Fibroblast of peridontal ligament (primary cell): ENCODE measurements at regions not wholly inside any gene's neighbourhood (a gene's known extent, or its start where the extent isn't known, plus 50 kb on each side); places are given as distances from the start of the nearest gene placed in this dataset.

Experiments
- DNase-seq: peaks from one replicate; pipeline ENCODE4 v3.0.0-alpha.2; 2010; ENCODE audit errors: extremely low read depth

DNA sequence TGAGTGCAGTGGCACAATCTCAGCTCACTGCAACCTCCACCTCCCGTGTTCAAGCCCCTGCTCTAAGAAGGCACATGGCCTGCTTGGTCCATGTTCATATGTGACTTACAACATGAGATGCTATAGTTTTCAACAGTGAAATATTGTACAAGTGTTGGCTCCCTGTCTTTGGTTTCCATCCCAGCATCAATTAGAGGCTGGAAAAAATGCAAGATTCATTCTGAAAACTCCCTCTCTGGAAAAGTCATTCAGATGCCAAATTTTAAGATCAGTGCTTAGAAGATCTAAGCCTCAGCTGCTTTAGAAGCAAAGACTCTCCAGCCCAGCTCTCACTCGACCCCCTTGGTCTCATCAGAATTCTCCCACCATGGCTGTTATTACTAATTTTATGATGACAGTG is 398.9 kb downstream of the KIF16B start:
- DNase-seq: no peak

DNA sequence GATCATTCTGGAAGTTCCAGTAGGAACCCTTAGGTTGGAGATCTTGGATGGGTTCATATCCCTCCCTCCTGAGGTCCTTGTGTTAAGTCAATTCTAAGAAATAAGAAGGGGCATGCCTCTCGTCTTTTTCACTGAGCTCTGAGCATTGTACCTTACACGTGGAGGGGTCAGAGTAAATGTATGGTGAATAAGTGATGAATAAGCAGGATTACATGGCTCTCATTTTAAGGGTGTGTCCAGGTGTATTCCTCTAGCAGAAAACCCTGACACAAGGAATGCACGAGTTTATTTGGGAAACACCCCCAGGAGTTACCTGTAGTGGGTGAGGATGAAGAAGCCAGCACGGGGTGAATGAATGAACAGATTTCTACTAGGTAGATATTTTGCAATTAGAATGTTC is 400.2 kb downstream of the KIF16B start:
- DNase-seq: no peak

DNA sequence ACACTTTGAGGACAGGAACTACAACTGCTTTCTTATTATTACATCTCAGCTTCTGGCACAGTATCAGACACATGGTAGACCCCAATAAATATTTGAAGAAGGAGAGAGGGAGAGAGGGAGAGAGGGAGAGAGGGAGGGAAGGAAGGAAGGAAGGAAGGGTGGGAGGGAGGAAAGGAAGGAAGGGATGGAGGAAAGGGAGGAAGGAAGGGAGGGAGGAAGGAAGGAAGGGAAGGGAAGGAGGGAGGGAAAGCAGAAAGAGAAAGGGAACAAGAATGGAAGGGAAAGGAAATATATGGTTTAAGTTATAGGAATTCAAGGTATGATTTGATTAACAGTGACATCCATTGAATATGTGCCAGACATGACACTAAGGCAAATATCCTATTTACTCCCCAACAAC is 402.1 kb downstream of the KIF16B start:
- no peak for DNase-seq

DNA sequence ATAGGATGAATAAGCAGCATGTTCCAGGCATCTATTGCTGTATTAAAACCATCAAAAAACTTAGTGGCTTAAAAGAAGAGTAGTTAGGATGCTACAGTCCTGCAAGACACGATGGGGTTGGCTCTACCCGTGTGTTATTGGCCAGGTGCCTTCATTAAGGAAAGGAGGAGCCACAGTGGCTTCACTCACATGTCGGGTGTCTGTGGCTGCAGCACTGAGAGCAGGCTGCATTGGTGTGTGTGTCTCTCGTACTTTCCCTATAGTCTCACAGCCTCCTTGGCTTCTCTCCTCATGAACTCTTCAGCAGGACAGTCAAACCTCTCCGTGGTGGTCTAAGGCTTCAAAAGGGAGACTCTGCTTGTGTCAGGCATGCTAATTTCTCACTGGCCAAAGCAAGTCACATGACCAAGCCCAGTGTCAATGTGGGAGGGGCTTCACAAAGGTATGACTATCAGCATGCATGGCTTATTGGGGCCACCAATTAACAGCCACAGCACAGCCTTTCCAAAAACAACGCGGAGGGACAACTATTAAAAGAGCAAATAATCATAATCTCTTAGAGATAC is 402.8 kb downstream of the KIF16B start:
- no peak for DNase-seq

DNA sequence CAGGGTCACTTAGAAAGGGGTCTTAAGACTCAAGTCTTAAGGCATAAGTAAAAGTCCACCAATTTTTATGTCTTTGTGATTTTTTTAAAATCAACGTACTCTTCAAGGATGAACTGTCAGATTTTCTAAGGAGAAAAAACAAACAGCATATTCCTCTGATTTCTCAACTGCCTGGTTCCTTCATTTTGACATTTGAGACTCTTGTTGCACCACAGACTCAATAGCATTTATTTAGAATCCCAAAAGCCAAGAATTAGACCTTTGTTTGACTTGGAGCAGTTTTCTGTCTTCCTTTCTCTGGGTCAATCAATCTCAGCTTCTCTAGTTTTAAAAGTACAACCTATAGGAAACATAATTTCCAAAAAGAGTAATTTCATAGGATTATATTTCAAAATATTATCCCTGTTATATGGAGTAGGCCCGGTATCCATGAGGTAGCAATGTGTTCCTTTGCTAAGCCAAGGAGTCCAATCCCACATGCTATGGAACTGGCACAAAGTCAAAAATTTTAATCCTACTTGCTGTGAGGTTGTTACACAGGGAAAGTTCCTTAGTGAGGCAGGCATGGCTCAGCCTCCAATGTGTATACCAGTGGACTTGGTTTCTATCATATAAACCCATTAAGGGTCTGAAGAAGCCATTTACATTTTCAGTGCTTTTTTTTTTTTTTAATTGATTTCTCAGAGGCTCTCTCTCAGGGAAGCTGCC is 405.7 kb downstream of the KIF16B start:
- DNase-seq: peak; percentile 0

DNA sequence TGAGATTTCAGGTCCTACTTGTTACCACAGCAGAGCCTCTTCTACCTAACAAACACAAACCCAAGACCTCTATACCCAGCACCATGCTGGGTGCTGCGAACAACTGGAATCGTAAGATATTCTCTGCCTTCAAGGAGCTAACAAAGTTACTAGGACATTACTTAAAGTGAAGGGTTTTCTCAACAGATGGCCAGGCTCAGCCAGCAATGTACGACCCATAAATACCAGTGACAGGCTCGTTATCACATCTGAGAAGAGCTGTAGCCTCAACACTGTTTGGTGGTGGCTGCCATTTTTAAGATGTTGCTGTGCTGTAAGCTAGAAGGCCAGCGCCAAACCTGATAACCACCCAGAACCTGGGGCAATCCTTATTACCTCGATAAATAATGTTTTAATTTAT is 406.5 kb downstream of the KIF16B start:
- no peak for DNase-seq

DNA sequence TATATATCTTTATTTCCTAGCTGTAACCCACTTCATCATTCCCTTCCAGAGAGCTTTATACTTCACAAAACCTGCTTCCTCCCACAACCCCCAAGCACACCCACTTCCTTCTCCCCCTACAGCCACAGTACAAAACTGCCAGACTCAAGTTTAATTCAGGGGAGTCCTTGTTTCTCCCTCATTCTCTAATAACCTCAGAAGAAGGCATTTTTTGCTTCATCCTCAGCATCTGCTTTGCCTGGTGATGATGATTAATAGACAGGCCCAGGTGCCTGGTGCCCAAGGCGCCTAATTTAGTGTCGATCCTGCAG is 414.3 kb downstream of the KIF16B start:
- no peak for DNase-seq

DNA sequence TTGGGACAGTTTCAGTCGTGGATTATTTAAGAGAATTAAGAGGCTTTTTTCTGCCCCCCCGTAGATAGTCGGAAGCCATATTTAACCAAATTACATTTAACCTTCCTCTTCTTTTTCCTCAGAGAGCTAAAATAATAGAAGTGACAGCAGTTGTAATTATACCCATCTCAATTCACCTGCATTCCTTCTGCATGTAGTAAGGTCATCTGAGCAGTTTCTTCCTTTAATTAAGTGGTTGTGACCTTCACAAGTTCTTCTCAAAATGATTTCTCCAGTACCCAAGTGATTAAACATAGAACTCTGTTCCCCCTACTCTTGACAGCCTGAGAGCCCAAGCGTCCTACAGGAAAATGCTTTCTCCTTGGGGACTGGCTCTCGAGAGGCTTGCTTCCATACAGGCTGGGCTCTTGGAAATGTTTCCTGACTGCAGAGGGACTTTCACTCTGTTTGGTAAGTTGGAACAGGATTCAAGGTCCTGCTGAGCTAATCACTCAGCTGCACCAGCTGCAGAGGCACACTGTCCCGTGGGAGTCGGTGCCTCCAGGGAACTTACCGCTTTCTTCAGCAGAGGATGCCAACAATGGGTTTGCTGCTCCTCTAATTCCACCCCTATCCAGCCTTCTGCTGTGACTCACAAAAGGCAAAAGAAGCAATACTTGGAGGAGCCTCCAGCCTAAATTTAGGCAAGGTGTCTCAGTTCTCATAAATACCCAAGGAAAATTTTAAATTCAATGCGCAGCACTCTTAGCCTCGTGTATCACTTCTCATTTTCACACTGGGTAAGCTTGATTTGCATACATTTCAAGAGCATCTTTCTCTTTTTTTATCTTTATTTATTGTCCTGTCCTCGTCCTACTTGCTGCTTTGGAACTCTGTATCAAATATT is 414.9 kb downstream of the KIF16B start:
- DNase-seq: no peak

DNA sequence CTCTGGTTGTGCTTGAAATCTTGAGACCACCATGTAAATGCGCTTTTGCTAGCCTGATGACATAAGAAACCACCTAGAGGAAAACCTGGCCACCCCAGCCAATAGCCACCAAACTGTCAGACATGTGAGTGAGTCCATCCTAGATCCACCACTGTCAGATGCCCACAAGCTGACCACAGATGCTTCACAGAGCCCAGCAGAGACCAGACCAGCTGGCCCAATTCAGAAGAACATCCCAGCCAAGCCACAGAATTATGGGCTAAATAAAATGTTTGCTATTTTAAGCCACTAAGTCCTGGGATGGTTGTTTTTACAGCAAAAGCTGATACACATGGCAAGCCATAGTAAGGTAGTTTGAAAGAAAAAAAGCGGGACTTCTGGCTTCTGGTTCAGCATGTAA is 425.3 kb downstream of the KIF16B start:
- no peak for DNase-seq

DNA sequence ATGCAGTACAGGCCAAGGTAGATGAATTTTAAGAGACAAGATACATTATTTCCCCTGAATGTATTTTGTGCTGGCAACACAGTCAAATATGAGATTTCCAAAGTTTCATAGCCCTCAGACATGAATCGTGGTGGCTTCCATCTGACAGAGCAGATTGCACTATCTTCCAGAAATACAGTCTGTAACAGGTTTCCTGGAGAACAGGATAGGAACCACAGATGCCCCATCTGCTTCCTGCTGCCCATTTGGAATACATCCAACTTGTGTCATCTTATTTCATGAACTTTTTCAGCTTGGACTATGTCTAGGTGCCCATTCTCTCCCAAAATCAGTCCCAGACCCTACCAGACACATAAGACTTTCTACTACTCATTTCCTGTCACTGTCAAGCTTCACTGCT is 426.0 kb downstream of the KIF16B start:
- no peak for DNase-seq

DNA sequence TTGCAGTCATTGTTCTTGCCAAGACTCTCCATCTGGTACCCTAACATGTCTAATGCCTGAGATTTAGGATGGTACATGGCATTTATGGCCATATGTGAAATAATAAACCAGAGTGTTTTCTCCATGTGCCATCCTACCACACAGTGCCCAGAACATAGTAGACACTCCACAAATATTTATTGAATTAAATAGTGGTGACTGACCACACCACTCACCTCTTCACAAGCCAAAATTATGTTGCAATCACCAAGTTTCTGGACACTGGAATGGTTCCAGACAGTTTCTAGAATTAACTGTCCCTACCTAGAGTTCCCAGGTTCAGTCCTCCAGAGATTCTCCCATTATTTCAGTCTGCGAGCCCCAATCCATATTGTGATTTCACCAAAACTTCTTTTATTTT is 427.3 kb downstream of the KIF16B start:
- DNase-seq: no peak

DNA sequence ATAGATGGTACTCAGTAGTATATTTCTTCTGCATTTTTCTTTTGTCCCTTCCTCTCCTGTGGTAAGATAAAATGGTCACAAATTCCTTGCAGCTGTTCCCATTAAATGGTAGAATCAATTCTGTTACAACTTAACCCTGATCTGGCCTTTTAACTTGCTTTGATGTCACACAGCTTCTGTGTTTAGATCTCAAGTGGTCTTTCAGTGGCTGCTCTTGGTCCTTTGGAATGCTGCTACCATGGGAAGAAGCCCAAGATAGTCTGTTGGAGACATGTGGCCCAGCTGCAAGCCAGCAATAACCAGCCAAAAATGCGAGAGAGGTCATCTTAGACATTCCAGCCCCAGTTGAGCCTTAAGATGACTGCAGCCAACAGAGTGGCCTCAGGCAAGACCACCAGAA is 429.7 kb downstream of the KIF16B start:
- no peak for DNase-seq

DNA sequence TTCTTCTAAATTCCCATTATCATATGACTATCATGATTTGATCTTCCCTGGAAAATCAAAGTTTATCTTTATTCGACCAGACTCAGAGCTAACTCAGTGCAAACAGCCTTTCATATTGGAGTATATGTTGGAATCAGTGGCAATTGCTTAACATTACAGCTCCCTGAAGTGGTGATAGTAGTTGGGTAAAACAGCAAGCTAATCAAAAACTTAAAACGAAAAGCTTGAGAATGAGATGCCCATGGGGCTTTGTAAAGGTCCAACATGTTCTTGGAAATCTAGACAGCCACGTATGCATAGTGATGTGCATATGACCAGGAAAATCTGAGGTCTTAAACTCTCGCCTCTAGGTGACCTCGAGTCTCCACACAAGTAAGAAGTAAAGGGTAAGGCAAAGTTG is 437.6 kb downstream of the KIF16B start:
- no peak for DNase-seq

DNA sequence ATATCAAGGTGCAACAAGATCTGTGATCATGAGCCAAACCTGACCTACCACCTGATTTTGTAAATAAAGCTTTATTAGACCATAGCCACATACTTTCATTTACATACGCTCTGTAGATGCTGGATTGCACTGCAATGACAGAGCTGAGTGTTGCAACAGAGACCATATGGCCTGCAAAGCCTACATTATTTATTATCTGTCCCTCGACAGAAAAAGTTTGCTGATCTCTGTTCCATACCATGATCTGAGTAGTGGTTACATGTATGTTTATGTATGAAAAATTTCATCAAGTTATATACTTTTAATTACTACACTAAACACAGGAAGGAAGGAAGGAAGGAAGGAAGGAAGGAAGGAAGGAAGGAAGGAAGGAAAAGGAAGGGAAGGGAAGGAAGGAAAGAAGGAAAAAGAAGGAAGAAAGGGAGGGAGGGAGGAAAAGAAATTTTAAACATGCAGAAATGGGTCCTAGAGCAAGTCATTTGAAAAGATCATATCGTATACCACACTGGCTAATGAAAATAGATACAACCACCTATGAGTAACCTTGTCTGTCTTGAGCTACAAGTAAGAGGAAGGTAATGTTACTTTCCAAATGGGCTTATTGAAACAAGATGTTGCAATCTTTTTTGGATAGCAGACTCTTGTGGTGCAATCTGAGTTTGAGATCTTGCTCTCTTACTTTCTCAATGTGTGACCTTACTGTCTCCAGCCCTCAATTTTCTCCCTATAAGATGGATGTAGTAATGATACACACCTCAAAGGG is 441.0 kb downstream of the KIF16B start:
- no peak for DNase-seq

DNA sequence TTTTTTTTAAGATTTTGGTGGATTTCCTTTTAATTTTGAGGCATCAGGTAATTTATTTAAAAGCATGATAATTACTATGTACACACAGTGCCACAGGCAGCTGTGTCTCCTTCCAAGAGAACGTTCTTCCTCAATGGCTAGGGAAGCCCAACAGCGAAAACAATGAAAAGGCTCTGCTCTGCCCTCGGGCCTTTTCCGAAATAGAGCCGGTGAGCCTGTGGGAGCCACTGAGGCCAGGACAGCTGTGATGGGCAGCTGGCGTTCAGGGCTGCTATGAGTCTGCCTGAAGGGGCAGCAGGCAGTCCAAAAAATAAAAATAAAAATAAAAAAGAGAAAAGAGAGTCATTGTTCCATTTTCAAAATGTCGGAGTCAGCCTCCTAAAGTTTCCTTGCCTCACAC is 443.8 kb downstream of the KIF16B start:
- DNase-seq: no peak

DNA sequence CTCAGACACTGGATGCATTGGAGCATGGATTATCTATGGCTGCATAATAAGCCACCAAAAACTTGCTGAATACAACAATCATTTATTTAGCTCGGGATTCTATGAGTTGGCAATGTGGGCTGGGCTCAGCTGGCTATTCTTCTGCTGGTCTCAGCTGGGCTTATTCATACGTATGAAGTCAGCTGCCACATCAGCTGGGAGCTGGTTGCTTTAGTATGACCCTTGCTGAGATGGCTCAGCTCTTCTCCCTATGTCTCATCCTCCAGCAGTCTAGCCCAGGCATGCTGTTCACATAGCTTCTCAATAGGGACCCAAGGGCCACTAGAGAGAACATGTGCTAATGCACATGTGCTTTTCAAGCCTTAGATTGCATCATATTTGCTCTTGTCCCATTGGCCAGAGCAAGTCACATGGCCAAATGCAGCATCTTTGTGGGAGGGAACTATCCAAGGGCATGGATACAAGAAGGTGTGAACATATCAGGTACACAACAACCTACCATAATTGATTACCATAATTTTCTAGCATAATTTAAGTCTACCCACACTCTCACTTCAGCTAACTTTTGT is 444.6 kb downstream of the KIF16B start:
- no peak for DNase-seq

DNA sequence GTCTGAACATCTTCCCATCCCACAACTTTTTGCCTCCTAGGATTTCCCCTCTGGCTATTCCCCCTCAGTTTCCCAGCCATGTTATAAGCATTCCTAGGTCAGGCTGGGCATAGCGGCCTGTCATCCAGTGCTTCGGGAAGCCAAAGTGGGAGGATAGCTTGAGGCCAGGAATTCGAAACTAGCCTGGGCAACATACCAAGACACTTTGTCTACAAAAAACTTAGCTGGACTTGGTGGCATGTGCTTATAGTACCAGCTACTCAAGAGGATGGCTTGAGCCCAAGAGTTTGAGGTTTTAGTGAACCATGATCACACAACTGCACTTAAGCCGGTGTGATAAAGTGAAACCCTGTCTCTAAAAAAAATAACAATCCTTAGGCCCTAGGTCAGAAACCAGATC is 447.4 kb downstream of the KIF16B start:
- peak; percentile 1 for DNase-seq

DNA sequence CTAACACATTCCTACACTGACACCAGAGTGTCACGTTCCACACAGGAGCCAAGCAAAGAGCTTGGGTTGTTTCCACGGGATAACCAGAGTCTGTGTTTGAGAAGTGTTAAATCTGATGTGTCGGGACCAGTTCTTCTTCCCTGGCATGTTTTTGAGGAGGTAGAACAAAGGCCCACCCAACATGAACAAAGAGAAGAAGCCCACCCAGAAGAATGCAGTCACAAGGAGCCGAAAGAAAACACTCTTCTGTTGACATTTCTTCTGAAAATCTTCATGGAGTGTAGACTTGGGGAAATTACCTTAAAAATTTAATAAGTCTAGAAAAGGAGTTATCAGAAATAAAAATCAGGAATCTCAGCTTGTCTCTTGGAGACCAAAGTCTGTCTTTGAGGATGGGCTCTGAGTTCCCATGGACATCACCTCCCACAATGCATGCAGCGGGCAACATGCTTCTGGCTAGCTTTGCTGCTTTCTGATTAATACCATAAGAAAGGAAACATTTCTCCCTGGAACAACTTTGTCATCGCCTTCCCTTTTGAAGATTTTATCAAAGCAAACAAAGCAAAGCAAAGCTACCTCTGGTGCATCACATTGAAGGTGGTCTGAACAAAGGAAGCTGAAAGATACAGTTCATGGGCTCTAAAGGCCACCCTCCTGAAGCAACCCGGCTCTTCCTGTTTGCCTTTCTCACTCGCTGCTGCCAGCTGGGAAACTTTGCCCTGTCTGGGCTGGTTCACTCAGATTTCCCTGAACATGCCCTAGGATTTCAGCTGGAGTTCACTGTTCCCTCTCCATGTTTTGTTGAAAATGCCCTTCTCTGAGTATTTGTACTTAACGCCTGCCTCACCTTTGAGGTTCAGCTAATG is 448.1 kb downstream of the KIF16B start:
- no peak for DNase-seq

DNA sequence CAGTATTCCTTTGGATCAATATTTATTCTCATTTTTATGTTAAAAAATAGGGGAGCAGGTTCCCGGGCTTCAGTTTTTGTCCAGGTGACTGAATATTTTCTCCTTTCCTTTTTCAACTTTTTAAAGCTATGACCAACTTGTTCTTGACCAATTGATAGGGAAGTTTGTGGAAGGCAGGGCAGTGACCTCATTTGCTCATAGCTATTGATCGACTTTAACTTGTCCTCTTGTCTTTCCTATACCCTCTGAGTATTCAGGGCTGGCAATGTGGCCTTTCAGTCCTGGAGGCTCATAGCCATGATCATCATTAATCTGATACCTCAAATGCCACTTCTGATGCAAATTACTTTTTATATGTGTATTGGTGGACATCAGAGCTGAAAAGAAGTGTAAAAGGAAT is 448.8 kb downstream of the KIF16B start:
- no peak for DNase-seq

DNA sequence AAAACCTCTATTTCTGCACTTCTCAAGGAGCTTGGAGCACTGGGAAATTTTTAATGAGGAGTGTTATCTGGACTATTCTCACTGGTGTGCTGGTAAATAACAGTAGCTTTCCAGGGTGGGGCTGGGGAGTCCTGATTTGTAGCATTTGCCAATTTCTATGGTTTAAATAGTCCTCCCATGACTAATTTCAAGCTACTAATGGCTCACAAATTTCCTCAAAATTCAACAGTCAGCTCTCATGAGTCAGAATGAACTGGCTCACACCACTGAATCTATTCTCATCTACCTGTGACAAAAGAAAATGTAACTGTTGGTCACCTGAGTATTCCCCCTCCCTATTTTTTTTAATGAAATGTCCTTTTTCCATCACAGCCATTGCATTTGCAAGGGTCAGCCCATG is 449.6 kb downstream of the KIF16B start:
- DNase-seq: no peak

DNA sequence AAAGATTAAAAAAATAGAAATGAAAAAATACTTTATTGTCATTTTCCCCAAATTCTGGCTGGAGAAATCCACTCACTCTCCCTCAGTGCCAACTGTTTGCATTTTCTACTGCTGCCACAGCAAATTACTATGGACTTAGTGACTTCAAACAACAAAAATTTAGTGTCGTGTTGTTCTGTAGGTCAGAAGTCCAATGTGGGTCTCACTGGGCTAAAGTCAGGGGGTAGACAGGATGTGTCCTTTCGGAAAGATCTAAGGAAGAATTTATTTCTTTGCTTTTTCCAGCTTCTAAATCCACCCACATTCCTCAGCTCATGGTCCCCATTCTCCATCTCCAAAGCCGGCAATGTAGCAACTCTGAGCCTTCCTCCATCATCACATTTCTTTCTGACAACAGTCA is 453.3 kb downstream of the KIF16B start:
- no peak for DNase-seq
